Stimulated activated CD8-positive, alpha-beta memory T cell treated with anti-CD3 and anti-CD28 coated beads, Interleukin-12 subunit alpha, Interleukin-12 subunit beta, amount 100 ng/mL, for 24 hours (primary cell): ENCODE measurements at regions not wholly inside any gene's neighbourhood (a gene's known extent, or its start where the extent isn't known, plus 50 kb on each side); places are given as distances from the start of the nearest gene placed in this dataset.
"Not testable (repeated sequence)": the region's sequence is repeated elsewhere in the genome, so short reads cannot be mapped to it uniquely, and the experiment has no call there.

Source experiments
- DNase-seq: peaks from one replicate; pipeline ENCODE4 v3.0.0-alpha.2; 2020; ENCODE audit errors: extremely low read depth

DNA sequence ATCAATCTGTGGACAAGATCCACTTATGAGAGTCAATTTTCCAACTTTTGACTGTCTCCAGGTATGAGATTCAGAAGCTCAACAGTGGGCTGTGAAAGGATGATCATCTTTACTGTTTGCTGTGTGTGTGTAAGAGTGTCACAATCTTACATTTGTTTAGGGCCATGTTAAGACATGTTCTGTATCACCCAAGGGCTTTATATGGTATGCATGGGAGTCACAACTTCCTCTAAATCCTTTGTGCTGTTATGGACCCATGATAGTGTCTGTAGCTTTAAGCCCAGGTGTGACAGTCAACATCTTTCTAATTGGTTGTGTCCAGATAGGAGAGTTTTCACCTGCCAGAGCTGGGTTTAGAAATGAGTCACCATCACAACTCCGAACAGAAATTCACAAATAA, 70.2 kb downstream of the ZNF726 start:
- not testable (repeated sequence) for DNase-seq

- DNase-seq = no peak
Observed at GRCh38 chr19:23986623-23987022, 71.9 kb downstream of the ZNF726 start.

DNA sequence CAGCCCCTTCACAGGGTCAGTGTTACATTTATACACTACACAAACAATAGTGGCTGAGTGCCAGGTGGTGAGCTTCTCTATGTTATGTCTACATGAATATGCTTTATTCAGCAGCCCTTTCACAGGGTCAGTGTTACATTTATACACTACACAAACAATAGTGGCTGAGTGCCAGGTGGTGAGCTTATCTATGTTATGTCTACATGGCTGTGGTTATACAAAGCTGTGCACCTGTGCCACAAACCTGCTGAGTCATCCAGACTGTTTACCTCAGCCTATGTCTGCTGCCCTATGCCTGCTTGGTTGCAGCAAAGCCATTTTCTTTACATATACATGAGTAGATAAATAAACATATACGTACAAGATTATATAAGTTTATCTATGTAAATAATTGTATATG, 76.5 kb downstream of the ZNF726 start:
- no peak for DNase-seq

DNA sequence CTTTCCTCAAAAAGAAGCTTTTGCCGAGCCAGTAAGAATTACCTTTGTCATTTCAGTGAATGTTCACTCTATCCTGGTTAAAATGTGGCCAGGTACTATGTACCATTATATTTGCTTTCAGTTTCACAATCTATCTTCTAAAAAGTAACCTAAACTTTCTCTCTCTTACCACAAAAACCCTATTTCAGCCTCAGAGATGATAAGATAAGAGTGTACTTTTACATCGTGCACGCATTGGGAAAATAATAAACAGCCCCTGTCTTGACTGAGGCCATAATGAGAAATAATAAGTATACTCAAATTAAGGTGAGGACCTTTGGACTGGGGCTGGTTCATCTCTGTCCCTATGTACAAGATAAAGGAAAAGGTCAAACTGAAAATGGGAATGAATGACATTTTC, 77.7 kb downstream of the ZNF726 start:
- DNase-seq = no peak

DNA sequence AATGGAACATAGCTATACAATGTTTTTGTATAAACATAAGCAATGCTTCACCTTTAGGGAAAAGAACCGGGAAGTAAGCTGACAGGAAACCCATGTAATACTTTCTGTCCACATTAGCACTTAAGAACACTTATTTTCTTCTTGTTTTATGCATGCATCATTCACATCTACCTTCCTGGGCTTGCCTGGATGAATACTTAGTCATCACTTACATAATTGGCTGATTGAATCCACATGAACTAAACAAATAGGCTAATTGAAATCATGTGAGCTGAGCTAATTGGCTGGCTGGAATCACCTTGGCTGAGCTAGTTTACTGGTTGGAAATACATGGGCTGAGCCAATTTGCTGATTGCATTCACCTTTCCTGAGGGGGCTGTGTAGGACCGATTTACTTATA, 78.8 kb downstream of the ZNF726 start:
- DNase-seq = no peak

GRCh38 chr19:23996549-23996948, 81.9 kb downstream of the ZNF726 start:
- DNase-seq = no peak

- no peak for DNase-seq
Observed at GRCh38 chr19:23998568-23998967, 83.9 kb downstream of the ZNF726 start.

DNA sequence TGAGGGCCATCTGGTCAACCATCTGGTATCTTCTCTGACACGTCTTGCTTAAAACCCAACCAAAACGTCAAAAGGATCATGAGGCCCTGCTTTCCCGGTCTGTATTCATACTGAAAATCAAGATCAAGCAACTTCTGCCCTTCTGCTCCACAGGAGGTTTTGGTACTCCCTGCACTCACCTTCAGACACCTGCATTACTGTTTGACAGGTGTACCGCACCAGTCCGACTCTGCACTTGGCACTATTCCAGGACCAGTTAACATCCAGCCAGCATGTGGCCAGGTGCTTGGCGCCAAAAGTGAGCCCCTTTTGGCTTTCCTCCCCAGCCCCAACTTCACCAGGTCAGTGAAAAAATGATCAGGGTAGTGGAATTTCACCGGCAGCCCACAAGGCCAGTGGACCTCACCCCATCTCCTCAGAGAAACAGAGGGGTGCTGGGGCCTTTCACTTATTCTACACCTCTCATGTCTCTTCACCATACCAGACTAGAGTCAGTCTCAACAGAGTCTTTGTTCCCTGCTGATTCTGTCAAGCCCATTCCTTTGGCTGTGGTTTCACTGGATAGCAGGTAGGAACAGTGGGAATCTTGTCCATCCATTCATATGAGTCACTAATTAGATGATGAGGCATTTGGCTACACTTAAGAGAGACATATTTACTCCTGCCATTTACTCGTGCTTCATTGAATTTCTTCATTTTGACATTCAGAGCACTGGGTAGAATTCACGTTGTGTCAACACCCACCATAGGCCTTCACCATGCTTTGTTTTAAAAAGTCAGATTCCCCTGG, 85.3 kb downstream of the ZNF726 start:
- DNase-seq = no peak

GRCh38 chr19:24000656-24001055, 86.0 kb downstream of the ZNF726 start:
- no peak for DNase-seq

- DNase-seq = no peak
Observed at GRCh38 chr19:24002256-24002945, 84.6 kb upstream of the ZNF254 start.

GRCh38 chr19:24003537-24003936, 83.5 kb upstream of the ZNF254 start:
- DNase-seq = no peak

DNA sequence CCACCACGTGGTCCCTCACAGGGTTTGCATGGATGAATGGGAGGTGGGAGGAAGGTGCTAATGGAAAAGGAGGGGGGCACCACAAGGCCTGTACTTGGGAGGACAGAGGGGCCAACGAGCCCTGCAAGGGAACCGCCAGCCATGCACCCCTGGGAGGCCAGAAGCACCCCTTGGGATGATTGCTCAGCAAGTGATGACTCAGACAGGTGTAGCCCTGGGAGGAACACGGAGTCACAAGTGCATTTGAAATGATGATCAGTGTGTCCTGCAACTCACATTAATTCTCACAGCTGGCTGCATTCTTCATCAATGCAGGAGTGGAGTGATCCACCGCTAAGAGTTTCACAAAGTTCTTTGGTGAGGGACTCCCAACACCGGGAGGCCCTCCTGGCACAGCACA, 82.8 kb upstream of the ZNF254 start:
- no peak for DNase-seq

GRCh38 chr19:24029941-24030636, 56.9 kb upstream of the ZNF254 start:
- no peak for DNase-seq

DNA sequence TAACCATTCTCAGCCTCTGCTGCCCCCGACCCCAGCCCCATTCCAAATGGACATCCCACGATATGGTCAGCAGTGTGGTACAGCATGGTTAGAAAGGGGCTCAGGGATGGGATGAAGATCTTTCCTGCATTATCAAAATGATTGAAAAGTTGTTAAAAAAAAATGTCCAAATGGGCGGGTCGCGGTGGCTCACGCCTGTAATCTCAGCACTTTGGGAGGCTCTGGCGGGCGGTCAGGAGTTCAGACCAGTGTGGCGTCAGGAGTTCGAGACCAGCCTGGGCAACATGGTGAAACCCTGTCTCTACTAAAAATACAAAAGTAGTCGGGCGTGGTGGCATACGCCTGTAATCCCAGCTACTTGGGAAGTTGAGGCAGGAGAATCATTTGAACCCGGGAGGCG, 54.3 kb upstream of the ZNF254 start:
- DNase-seq = no peak

DNA sequence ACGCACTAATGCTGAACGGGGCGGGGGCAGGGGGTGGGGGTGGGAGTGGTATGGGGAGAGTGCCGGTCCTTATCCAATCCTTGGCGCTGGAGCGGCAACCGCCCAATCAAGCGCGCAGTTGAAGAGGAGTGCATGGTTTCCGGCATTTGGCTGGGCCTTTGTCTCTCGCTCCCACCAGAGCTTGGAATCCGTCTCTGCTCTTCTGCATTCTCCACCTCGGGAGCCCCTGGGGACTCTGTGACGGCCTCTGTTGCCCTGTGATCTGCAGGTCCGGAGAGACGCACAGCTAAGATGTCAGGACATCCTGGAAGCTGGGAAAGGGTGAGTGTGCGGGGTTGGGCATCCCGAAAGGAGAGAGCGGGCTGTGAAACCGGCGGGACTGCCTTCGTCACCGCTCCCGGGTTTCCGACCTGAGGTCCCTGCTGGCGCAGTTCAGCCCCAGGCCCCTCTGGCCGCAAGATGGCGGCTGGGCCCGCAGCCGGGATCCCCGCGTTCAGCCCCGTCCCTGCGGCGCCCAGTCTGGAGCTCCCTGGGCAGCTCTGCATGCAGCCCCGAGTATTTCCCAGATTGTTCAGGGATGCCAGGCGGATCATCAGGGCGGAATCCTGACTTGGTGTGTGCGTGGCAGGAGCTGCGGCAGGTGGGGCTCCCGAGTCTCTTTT, 53.6 kb upstream of the ZNF254 start:
- DNase-seq = peak; percentile 54

GRCh38 chr19:24033963-24034342, 53.0 kb upstream of the ZNF254 start:
- DNase-seq = no peak

DNA sequence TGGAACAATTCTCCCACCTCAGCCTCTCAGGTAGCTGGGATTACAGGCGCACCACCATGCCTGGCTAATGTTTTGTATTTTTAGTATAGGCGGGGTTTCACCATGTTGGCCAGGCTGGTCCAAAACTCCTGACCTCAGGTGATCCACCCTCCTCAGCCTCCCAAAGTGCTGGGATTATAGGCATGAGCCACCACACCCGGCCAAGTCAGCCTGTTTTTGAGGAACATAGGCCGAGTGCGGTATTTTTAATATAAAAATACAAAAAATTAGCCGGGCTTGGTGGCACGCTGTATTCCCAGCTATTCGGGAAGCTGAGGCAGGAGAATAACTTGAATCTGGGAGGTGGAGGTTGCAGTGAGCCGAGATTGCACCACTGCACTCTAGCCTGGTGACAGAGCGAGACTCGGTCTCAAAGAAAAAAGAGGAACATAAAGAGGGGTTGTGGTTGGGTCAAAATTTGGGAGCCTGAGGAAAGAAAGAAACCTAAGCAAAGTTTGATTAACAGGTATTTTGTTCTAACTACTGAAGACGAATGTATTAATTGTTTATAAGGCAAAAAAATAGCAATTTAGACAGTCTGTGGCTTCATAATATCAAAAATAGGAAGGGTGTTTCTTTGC, 51.6 kb upstream of the ZNF254 start:
- DNase-seq = not testable (repeated sequence)
